ENCODE measurements at regions not wholly inside any gene's neighbourhood (a gene's known extent, or its start where the extent isn't known, plus 50 kb on each side); places are given as distances from the start of the nearest gene placed in this dataset.

DNA sequence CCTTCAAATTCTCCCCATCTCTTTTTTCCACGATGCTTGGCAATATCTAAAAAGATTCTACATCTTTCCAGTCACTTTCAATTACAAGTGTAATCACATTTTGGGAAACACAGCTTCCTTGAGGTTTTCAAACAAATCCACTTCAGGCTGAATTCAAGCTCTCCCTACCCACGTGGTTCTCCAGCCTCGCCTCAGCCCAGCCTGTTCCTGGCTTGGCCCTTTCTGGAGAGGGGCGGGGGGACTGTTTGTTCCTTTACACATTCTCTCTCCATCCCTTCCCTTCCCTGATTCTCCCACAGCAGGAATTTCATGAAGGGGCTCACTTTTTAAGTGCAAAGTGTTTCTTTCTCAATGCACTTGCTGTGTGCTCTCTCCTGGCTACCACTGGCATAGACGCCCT is 226.3 kb upstream of the SOX11 start:
- no peak for DNase-seq

DNA sequence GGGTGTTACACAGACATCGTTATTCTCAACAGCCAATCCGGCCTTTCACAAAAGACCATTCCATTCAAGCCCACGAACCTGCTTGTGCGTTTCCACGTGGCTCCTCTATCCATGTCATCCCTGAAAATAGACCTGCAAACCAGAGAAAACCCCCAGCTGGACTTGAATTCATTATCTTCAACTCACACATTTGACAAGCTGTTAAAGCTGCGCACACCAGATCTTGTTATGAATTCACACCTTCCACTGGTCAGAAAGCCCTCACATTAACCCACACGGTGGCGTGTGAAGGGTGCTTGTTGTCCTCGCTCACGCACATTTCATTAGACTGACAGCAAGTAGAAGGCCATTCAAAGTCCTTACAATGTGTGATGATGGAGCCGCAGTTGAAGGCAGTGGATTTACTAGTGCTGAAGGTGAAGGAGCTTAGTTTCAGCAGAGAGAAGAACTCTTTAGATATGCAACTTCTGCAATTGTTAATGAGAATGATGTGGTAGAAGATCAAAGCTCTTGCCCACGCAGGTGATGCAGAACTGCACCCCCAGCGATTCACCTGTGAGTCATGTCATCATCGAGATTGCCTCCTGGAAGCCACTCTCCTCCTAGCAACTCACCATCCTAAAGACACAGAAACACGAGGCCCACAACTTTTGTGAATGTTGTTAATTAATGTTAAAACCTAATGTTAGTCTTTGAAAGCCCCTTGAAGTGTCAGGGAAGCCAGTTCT is 224.8 kb upstream of the SOX11 start:
- DNase-seq: no peak

DNA sequence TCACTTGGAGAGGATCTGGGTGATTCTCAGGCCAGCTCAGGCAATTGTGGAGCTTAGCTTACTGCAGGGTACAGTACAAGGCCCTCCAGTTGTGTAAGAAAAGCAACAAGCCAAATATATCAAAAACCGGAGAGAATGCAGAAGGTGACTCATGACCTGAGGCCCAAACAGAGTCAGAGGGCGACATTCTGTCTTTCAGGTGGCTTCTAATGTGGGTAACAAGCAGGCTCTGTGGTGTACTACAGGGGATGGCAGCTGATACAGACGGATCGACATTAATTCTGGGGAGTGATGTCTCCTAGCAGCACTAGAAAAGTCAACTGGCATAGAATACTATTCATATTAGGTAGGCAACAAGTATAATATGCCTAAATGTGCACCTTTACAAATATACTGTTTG is 219.5 kb upstream of the SOX11 start:
- DNase-seq: no peak

DNA sequence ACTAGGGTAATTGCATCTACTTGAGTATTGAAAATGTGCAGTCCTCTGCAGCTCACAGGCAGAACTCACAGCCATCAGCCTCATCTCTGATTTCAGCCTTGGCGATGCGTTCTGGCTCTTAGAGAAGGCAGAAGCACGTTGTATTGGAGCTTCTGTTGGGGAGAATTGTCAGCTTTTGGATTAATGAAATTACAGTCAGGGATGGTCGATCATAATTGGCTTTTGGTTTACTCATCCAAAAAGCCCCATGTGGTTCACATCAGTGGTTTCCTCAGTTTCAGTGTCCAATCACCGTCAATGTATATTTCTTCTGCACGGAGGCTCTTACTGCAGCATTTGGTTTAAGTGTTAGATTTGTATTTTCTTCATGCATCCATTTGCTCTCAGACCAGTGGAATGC is 218.5 kb upstream of the SOX11 start:
- no peak for DNase-seq

DNA sequence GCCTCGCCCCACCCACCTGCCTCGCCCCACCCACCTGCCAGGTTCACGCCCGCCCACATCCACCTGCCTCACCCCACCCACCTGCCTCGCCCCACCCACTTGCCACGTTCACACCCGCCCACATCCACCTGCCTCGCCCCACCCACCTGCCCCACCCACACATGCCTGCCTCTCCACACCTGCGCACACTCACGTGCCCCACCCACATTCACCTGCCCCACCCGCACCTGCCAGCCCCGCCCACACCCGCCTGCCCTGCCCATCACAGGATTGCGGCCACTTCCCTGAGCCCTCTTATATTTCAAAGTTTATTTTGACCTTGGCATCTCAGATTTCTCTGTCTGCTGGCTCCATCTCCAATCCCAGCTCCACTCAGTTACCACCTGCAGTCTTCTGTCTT is 217.5 kb upstream of the SOX11 start:
- DNase-seq: no peak

DNA sequence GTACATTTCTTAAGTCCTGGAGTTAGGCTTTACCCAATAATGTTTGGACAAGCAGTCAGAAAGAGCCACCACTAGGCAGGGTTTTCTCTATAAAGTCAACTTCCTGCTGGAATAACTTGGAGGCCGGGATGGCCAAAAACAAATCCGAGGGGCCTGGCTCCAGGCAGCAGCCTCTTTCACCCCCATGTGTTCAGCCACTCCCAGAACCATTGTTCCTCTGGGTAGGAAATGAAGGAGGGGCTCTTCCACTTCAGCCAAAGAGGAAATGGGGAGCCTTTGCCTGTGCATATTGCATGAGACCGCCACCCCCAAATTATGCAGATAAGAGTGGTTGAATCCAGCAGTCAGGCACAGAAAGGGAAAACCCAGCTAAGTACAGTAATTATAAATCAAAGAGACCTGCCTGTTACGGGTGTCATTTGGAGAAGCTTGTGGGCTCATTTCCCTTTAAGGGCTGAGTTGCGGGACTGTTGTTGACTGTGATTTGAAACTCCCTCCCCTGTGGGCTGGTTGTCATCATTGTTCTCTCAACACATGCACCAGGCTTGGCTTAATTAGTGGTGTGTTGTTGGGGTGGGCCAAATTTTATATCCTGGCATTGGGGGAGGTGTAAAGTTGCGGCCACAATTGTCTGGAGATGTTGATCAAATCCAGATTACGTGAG is 212.8 kb upstream of the SOX11 start:
- no peak for DNase-seq

DNA sequence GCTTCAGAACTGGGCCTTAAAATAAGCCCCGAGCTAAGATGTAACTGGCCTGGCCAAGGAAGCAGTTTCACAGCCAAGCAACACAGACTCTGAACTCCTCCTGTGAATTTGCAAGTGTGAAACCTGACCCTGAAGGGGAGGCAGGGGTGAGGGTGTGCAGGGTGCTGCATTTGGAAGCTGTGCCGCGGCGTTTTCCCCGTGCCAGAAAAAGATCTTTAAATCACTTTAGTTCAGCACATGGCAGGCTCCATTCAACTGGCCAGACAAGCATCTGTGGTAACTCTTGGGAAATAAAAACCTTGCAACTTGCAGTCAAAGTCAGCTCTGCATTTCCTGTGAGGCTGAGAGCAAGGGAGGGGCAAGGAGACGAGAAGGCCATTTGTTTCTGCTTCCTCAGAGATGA is 209.3 kb upstream of the SOX11 start:
- DNase-seq: no peak

DNA sequence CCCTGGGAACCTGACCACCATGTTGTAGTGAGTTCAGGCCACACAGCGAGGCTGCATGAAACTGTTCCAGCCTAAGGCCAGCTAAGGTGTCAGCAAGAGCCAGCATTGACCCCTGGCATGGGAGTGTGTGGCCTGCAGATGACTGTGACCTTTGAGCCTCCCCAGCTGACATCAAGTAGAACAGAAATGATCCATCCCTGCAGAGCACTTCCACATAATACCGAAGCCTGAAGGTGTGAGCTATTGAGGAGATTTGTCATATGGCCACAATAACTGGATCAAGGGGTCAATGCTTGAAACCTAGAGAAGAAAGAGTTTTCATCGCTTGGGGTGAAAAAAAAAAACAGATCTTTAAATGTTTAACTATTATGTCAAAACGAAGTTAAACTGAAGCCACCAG is 207.3 kb upstream of the SOX11 start:
- DNase-seq: no peak

DNA sequence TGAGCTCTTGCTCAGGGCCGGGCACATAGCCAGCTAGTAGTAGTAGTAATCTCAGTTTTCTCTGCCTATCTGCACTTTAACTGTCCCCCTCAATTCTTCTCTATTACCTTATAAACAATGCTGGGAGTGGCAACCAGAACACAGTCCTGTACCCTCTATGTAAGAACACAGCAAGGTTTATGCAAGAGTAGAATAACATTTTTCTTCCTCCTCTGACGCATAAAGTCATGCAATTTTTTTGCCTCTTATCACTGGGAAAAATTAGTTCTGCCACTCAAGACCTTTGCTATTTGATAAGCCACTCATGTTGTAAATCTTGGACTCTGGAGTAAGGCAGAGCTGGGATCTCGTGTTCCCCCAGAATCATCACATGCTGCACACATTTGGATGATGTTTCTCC is 200.7 kb upstream of the SOX11 start:
- DNase-seq: no peak

DNA sequence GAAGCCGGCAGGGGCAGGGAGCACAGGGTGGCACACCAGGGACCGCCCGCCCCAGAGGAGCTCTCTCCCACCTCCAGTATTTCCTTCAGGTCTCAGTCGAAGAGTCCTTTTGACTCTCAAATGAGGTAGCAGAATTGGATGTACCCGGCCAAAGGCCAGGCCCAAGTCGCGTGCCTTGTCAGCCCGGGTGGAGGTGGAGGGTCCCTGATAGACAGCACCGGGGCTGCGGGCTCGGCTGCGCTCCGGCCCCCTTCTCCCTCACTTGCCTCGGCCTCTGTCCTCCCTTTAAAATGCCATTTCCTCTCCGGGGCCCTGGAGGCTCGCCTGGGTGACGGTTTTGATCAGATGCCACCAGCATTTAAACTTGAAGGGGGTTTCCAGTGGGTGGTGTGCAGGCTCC is 198.9 kb upstream of the SOX11 start:
- no peak for DNase-seq

DNA sequence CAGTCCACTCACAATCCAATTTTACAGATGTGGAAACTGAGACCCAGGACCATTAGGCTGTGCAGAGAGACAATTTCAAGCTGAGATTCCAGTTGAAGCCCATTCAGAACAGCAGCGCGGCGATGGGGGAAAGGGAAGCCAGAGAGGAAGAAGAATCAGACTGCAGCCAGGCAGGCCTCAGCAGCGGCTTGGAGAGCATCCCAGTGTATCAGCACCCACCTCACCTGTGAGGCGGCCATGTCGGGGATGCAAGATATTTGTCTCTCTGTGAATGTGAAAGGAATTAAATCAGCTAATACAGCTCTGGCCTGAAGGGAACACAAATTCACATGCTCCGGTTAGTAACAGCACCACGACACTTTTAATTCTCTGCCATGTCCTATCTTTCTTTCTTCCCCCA is 198.0 kb upstream of the SOX11 start:
- DNase-seq: no peak

DNA sequence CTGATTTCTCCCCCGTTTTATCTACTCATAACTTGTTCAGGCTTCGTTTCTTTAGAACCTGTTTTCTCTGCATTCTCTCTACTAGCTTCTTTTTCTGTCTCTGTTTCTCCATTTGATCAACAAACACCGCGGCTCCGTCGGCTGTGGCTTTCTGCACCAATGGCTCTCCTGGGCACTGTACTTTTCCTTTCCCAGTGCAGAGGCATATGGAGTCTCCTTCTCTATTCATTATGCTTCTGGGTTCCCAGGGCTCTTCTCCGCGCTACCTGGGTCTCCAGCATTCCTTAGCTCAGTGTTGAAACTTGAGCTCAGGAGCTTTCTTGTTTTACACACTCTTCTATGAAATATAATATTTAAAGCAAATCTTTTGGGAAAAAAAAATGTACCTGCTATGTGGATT is 196.6 kb upstream of the SOX11 start:
- DNase-seq: no peak

DNA sequence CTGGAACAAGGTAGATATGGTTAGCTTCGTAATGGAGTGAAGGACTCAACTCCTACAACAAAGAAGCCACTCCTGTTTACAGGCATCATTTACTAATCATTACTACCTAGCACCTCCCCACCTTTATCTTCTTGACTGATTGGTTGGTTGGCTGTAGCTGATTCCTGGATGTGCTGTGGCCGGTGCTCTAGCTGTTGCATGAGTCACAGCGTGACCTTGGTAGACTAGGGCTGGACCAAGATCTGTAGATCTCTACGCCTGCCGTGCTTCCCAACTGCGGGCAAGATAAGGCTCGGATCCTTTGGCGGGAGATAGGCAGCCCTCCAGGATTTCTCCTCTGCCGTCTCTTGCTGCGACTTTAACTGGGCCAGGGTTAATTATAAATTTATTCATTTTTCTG is 194.3 kb upstream of the SOX11 start:
- no peak for DNase-seq

DNA sequence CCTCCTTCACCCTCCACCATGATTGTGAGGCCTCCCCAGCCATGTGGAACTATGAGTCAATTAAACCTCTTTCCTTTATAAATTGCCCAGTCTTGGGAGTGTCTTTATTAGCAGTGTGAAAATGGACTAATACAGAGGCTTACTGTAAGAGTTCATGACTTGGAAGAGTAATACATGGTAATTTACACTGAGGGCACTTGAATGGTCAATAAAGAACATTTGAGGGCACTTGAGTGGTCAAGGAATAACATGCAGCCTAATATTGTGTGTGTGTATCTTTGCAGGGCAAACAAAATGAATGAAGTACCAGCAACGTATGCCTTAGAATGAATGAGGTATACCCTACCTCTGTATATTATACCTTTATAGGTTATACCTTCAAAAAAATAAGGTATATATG is 190.4 kb upstream of the SOX11 start:
- DNase-seq: no peak

DNA sequence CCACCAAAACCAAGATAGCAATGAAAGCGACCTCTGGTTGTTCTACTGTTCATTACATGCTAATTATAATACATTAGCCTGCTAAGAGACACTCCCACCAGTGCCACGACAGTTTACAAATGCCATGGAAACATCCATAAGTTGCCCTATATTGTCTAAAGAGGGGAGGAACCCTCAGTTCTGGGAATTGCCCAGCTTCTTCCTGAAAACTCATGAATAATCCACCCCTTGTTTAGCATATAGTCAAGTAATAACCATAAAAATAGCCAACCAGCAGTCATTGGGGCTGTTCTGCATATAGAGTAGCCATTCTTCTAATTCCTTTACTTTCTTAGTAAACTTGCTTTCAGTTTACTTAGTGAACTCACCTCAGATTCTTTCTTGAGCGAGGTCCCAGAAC is 189.8 kb upstream of the SOX11 start:
- no peak for DNase-seq

DNA sequence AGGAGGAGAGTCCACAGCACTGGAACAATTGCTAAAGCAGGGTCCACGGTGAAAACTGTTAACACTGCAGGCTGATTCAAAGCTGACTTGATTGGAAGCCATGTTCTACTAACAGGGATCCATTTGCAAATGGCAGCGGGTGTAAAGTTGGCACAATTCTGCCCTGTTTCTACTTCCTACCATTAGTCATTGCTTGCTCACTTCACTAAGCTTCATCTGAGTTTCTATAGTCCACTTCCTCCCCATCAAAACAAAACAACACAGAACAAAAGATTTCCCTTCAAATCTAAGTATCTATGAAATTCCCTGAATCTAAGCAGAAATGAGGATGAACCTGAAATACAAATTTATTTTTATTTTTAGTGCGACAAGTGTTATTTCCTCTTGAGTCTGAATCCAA is 187.4 kb upstream of the SOX11 start:
- no peak for DNase-seq

DNA sequence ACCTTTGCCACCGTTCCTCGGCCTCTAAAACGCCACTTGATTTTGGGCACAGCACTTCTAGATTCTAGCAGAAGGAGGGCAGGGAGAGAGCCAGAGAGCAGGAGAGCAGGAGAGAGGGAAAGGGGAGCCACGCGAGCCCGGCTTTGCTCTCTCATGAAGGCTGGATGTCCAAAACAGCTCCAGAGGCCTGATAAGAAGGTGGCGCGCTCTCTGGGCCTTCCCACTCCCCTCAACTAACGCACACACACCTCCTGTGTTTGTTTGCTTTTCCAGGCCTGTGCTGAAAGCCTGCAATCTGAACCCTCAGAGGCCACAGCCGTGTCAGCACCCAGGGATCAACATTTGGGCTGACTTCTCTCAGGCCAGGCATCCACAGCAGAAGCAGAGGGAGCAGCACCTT is 184.8 kb upstream of the SOX11 start:
- no peak for DNase-seq

DNA sequence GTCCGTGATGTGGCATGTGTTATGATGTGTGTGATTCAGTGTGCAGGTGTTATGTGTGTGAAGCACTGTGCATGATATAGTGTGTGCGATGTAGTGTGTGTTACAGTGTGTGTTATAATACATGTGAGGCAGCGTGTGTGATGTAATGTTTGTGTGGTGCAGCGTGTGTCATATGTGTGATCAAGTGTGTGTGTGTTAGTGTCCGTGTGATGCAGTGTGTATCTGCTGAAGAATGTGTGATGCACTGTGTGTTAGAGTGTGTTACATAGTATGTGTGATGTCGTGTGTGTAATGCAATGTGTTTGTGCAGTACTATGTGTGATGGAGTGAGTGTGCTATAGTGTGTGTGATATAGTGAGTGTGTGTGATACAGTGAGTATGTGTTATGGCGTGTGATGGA is 182.8 kb upstream of the SOX11 start:
- no peak for DNase-seq

DNA sequence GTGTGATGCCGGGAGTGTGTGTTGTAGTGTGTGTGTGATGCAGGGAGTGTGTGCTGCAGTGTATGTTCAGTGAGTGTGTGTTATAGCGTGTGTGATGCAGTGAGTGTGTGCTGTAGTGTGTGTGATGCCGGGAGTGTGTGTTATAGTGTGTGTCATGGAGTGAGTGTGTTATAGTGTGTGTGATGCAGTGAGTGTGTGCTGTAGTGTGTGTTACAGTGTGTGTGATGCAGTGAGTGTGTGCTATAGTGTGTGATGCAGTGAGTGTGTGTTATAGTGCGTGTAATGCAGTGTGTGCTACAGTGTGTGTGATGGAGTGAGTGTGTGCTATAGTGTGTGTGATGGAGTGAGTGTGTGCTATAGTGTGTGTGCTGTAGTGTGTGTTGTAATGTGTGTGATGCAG is 182.1 kb upstream of the SOX11 start:
- no peak for DNase-seq

DNA sequence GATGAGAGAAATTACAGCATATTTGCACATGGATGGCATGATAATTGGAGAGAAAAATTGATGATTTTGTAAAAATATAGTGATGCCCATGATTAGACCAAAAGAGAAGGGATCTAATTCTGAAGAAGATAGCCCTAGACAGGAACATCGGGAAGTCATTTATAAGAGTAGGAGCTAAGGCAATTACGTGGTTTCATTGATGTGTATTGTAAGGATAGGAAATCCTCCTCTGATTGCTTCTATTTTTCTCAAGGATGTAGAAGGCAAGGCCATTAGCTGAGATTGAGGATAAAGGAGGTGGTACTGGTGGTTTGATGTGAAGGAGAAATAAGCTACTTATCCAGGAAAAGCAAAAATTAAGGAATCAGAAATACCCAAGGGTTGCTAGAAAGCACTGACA is 176.5 kb upstream of the SOX11 start:
- DNase-seq: no peak

DNA sequence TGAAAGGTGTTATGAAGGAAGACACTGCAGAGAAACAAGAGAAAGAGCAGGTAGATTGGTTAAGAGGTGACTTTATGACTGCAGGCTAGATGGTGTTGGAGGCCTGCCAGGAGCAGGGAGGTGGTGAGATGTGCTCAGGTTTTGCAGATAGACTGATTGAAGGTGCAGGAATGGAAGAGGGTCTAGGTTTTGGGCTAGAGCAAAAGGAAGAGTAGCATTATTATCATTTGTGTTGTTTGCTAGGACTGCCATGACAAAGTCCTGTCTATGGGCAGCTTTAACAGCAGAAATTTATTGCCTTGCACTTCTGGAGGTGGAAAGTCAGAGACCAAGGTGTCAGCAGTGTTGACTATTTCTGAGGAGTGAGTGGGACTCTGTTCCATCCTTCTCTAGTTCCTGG is 172.9 kb upstream of the SOX11 start:
- no peak for DNase-seq

DNA sequence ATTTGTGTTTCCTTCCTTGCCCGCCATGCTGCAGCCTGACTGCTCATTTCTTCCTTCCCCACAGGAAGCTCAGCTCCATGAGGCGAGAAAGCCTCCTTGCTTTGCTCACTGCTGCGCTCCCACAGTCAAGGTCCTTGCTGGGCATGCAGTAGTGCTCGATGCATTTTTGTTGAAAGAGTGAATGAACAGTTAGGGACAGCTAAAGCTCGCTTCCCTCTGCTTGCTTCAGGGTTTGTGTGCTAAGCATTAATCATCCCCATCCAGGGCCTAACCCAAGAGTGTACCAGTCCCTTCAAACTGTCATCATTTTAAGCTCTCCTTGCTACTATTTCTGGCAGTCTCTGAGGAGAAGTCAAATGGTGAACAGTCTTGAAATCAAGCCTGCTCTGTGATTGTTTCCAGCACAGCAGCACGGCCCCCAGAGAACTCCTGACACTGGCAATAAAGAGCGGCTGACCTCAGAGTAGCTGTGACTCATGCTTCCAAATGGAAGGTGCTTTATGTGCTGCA is 171.7 kb upstream of the SOX11 start:
- DNase-seq: no peak

DNA sequence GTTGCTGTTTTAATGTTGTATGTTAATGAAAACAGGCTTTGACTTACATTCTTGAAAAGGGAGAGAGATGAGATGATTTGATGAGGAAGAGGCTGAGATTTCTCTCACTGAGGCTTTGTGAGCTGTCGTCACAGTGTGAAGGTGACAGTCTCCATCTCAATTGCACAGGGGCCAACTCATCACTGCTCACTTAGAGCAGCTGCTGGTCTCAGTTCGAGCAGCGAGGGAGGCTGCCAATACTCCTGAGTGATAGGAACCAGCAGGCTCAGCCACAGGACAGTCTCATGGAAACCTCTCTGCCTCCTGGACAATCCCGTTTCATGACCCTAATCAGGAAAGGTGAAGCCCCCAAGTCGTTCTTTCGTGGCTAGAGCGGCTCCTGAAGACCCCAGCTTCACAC is 170.7 kb upstream of the SOX11 start:
- no peak for DNase-seq

DNA sequence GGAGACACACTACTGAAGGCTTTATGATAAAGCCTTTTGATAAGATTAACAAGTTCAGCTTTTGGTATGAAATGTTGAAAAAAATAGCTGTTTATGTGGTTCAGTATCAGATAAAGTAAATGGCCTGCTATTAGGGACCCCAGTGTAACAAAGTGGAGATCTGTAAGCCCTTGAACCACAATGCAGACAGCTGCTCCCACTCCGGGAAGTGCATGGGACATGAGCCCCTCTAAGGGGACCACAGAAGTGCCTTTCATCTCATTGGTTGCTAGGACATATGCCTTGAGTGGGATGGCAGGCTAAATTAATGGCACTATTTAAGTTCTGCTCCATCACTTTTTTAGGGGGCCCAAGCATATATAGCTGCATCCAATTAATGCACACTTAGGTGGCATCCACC is 167.6 kb upstream of the SOX11 start:
- DNase-seq: no peak

DNA sequence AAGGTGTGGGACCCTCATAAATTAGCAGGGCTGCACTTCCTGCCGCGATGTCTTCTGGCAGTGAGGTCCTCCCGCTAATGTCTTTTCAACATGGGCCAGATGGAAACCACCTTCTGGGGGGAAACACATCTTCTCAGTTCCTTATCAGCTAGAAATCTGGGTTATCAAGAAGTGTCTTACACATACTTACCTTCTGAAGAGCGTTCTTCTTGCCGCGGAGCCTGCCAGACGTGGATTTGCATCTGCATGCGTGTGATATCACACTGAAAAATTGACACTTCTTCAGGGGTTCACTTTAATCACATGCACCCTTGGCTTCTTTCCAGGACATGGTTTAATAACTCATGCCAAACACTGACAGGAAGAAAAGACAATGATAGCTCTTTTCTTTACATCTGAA is 163.5 kb upstream of the SOX11 start:
- DNase-seq: no peak

Data from NCI-H2029 (cell line).